Type B pancreatic cell (in vitro differentiated cells): ENCODE measurements at regions not wholly inside any gene's neighbourhood (a gene's known extent, or its start where the extent isn't known, plus 50 kb on each side); places are given as distances from the start of the nearest gene placed in this dataset.

Source experiments
- DNase-seq: peaks from one replicate; pipeline ENCODE4 v3.0.0; 2021; ENCODE audit warnings: mixed read lengths; ENCODE audit not compliant: unreplicated experiment; ENCODE audit errors: extremely low spot score
- H3K27ac Mint-ChIP-seq: 2 replicates; pipeline ENCODE4 v1.8.0; 2021; ENCODE audit warnings: mild to moderate bottlenecking, mixed read lengths
- H3K27me3 Mint-ChIP-seq: 2 replicates; pipeline ENCODE4 v1.8.0; 2021; ENCODE audit warnings: mixed read lengths
- H3K36me3 Mint-ChIP-seq: 2 replicates; pipeline ENCODE4 v1.8.0; 2021; ENCODE audit warnings: mixed read lengths
- H3K4me1 Mint-ChIP-seq: one replicate; pipeline ENCODE4 v1.8.0; 2021; ENCODE audit warnings: mixed read lengths; ENCODE audit not compliant: unreplicated experiment
- H3K4me3 Mint-ChIP-seq: 2 replicates; pipeline ENCODE4 v1.8.0; 2021; ENCODE audit warnings: mild to moderate bottlenecking, mixed read lengths
- H3K9me3 Mint-ChIP-seq: 2 replicates; pipeline ENCODE4 v1.8.0; 2021; ENCODE audit warnings: mixed read lengths
- CTCF ChIP-seq: fragments of 200-600 bp; sonication (generic); conservative IDR thresholded peaks from 2 replicates; pipeline ENCODE4 v1.5.0; 2021; ENCODE audit warnings: antibody characterized with exemption, mild to moderate bottlenecking

GRCh38 chr6:1076531-1077459 is 235.1 kb upstream of the FOXQ1 start:
- H3K27ac Mint-ChIP-seq, result peak overlapping the region; percentile 29
- no peaks in the 10 kb centered on the region for H3K36me3 Mint-ChIP-seq
- peaks cover 3% of the 10 kb centered on the region for H3K27me3 Mint-ChIP-seq
- peaks cover 12% of the 10 kb centered on the region for H3K4me1 Mint-ChIP-seq
- no peaks in the 10 kb centered on the region for H3K9me3 Mint-ChIP-seq
- no peak for TF ChIP-seq CTCF
- DNase-seq, result no peak
- H3K4me3 Mint-ChIP-seq, result no peak overlapping the region

- H3K9me3 Mint-ChIP-seq, result no peaks in the 10 kb centered on the region
- H3K4me1 Mint-ChIP-seq, result peaks cover 6% of the 10 kb centered on the region
- H3K4me3 Mint-ChIP-seq, result no peak overlapping the region
Measured at GRCh38 chr6:1075880-1076279, 236.0 kb upstream of the FOXQ1 start.

GRCh38 chr6:1075444-1075843 is 236.5 kb upstream of the FOXQ1 start:
- no peak overlapping the region for H3K4me3 Mint-ChIP-seq
- no peak overlapping the region for H3K27ac Mint-ChIP-seq
- H3K4me1 Mint-ChIP-seq, result peaks cover 6% of the 10 kb centered on the region
- no peaks in the 10 kb centered on the region for H3K9me3 Mint-ChIP-seq
- peaks cover 3% of the 10 kb centered on the region for H3K27me3 Mint-ChIP-seq
- no peak for DNase-seq
- TF ChIP-seq CTCF, result no peak
- no peaks in the 10 kb centered on the region for H3K36me3 Mint-ChIP-seq

More at GRCh38 chr6:1075880-1076279, 236.0 kb upstream of the FOXQ1 start:
- DNase-seq, result no peak
- peaks cover 3% of the 10 kb centered on the region for H3K27me3 Mint-ChIP-seq
- TF ChIP-seq CTCF, result no peak
- H3K36me3 Mint-ChIP-seq, result no peaks in the 10 kb centered on the region
- H3K27ac Mint-ChIP-seq, result no peak overlapping the region

GRCh38 chr6:1070085-1070521 is 241.8 kb upstream of the FOXQ1 start:
- peak overlapping the region; percentile 47 for H3K27ac Mint-ChIP-seq
- DNase-seq, result no peak
- H3K4me3 Mint-ChIP-seq, result peak overlapping the region; percentile 42

GRCh38 chr6:1068905-1069304 is 243.0 kb upstream of the FOXQ1 start:
- no peaks in the 10 kb centered on the region for H3K36me3 Mint-ChIP-seq
- no peaks in the 10 kb centered on the region for H3K9me3 Mint-ChIP-seq
- H3K27ac Mint-ChIP-seq, result no peak overlapping the region
- peaks cover 7% of the 10 kb centered on the region for H3K4me1 Mint-ChIP-seq
- no peak for DNase-seq
- H3K4me3 Mint-ChIP-seq, result no peak overlapping the region
- TF ChIP-seq CTCF, result no peak
- peaks cover 3% of the 10 kb centered on the region for H3K27me3 Mint-ChIP-seq

More at GRCh38 chr6:1070085-1070521, 241.8 kb upstream of the FOXQ1 start:
- Mint-ChIP-seq H3K36me3 (no peaks in the 10 kb centered on the region), H3K9me3 (no peaks in the 10 kb centered on the region), H3K27me3 (peaks cover 3% of the 10 kb centered on the region), H3K4me1 (peaks cover 7% of the 10 kb centered on the region)
- no peak for TF ChIP-seq CTCF
